Uterus (tissue), 2 donors: ENCODE measurements at regions not wholly inside any gene's neighbourhood (a gene's known extent, or its start where the extent isn't known, plus 50 kb on each side); places are given as distances from the start of the nearest gene placed in this dataset.

Experiments used
- CTCF ChIP-seq, 4 experiments: fragments of 200-600 bp in 2 of 4; fragments of 450-650 bp in 2 of 4; sonication (generic) in 2 of 4; IDR thresholded peaks; one replicate each; pipeline ENCODE4 v1.5.1; 2016 to 2019; ENCODE audit warnings: antibody characterized with exemption in 4 of 4, mild to moderate bottlenecking in 2 of 4, moderate library complexity in 1 of 4
- POLR2A ChIP-seq, 2 donors: fragments of 450-650 bp; IDR thresholded peaks; one replicate each; pipeline ENCODE4 v1.6.1; 2016; ENCODE audit warnings: antibody characterized with exemption in 2 of 2, mild to moderate bottlenecking in 1 of 2, moderate library complexity in 1 of 2

GRCh38 chr7:124553502-124553901 is 212.1 kb downstream of the GPR37 start:
- TF ChIP-seq CTCF (IDR thresholded peaks at IDR 0.05) = no peak
- no peak for TF ChIP-seq POLR2A (IDR thresholded peaks at IDR 0.05)
